HG02678 (cell line): ENCODE measurements at regions not wholly inside any gene's neighbourhood (a gene's known extent, or its start where the extent isn't known, plus 50 kb on each side); places are given as distances from the start of the nearest gene placed in this dataset.

Source experiments
- ATAC-seq: cut with Tn5 transposase; IDR thresholded peaks from one replicate; pipeline ENCODE4 v1.9.1; 2021; ENCODE audit warnings: mild to moderate bottlenecking, moderate library complexity; ENCODE audit not compliant: unreplicated experiment

DNA sequence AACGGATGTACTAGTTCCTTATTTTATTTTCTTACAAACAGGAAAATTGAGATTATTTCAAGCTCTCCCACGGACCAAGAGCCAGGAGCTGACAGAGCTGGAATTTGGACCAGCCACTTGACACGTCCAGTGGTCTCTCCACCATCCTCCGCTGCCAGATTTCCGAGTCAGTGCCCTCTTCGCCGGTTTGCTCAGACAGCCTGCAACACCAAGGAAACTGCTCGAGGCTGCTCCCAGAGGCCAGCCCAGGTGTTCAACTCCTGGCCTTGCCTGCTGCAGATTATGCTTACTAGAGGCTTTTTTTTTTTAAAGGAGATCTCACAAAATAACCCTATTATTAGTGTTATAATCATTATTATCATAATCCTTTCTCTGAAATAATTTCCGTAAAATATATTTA, 779.8 kb downstream of the RNF144A start:
- no peak for ATAC-seq

DNA sequence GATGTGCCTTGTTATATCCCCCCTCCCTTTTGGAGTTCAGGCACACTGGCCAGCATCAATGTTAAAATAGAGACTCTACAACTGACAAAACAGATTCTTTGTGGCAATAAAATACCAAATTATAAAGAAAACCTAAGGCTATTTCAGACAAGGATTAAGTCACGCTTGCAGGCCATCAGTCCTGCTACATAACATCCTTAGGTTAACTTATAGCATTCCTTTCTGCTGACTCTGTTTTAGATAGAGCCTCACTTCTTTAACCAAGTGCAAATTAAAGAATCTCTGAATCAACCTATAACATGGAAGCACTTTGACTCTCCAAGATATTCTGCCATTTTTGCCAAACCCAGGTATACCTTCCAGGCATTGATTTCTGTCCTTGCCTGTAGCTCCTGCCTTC, 784.6 kb downstream of the RNF144A start:
- ATAC-seq: no peak

DNA sequence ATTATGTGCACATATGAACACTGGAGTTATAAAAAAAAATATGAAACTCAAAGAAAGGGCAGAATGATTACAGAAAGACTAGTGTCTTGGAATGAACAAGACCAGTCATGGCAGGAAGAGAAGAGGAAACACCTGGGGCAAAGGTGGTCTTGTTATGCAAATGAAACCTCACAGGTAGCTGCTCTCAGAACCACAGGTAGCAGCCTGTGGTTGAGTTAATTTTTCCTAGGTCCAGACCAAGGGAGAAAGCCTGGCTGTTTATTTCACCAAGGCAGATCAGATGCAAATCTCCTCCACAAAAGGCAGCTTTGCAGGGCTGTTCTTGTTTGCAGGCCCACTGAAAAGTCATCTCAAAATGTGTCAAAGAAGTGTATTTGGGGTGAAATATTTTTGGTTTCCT, 785.8 kb downstream of the RNF144A start:
- peak; percentile 44 for ATAC-seq

DNA sequence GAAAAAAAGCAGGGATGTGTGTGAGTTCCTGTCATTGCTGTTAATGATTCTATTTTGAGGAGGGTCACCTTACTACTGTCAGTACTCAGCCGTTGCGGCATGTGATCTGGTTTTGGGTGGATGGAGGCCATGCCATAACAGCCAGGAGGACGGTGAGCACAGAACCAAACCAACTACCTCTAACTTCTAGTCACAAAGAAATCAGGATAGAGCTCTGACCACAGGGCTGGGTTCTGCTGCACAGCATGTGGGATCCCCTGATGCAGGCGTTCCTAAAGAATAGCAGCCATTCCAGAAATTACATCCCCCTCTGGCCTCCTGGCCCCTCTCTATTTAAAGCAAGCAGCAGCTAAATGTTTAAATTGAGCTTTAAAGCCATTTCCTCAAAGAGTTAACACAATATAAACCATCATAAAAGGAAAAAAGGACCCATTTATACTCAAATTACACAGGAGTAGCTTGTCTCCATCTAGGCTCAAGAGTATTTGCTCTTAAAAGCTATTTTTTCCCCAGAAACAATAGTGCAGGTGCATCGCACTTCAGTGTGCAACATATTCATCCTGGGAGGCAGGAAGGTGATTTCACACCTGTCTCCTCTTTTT, 786.4 kb downstream of the RNF144A start:
- ATAC-seq: no peak

DNA sequence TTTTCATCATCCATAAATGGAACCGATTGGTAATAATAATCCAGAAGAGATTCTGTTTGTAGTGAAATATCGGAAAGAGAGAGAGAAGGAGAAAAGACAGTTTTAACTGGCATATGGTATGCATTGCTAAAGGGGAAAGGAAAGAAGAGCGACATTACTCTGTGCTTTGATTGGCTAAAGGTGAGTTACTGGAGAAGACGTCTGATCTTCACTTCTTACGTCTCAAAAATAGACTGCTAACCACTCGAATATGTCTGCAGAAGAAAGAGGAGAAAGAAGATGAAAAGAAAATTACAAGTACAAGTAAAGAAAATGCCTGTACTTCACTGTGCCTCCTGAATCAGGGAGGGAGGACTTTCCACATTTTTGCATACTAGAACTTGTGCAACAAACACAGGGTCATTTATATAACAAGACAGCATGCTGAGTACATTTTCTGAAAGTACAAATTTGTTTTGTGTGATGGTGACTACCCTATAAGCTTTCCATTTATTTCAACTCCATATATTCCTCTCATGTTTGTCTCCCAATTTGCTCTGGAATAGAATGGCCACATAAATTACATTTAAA, 787.2 kb downstream of the RNF144A start:
- ATAC-seq: no peak

DNA sequence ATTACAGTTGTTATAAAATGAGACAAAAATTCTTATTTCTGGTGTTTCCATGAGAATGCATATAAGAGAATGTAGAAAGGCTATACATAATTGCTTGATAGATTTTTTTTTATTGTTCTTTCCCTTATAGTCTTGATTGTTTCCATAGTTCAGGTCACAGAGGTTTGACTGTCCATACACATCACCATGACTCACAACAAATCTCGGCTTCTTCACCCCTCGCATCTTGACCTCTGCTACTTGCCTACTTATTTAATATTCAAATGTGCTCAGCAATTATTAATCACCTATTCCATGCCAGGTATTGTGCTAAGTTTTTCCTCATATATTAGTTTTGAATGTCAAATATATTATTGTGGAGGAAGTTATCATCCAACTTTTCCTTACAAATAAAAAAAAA, 789.6 kb downstream of the RNF144A start:
- ATAC-seq: no peak

DNA sequence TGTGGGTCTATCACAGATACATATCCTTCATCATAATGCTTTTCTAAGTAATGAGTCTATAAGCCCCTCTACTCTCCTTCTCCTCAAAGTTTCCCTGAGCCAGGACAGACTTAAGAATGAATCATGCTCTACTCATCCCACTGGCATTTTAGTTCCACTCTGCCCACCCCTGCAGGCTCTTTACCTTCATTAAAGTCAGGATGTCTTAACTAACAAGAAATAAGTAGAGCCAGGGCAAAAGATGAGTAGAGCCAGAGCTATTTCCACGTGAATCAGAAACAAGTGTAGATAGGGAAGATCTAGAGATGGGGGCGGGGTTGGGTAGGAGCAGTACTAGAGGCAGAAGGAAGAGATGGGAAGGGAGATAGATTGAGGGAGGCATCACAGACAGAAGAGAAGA, 790.5 kb downstream of the RNF144A start:
- no peak for ATAC-seq

DNA sequence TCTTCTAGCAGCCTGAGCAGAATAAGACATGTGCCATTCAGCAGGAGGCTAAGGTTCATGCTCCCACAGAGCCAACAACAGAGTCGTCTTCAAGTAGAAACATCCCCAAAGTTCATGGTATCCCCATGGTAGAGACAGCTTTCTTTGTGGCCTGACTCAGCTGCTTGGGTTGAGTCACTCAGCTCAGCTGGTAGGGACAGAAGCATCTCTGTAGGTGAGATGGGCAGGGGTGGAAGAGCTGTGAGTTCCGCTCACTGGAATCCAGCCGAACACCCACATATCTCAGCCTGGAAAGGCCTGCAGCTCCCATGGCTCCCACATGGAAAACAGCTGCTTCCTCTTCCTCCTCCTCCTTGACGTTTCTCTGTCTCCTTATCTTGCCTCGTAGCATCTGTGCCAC, 792.7 kb downstream of the RNF144A start:
- ATAC-seq: no peak

DNA sequence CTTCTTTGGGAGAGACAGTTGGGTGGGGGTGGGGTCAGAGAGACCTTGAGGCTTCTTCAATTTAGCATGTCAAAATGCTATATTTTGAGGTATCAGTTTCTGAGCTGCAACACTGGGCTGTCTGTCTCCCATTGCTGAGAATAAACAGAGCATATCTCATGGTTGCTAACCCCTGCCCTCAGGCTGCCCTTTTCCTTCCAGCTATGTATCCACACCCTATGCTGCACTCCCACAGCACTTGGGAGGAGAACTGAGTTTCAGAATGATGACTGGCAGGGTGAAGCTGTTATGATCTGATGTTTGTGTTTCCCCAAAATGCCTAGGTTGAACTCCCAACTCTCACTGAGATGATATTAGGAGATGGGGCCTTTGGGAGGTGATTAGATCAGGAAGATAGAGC, 794.0 kb downstream of the RNF144A start:
- ATAC-seq: no peak

DNA sequence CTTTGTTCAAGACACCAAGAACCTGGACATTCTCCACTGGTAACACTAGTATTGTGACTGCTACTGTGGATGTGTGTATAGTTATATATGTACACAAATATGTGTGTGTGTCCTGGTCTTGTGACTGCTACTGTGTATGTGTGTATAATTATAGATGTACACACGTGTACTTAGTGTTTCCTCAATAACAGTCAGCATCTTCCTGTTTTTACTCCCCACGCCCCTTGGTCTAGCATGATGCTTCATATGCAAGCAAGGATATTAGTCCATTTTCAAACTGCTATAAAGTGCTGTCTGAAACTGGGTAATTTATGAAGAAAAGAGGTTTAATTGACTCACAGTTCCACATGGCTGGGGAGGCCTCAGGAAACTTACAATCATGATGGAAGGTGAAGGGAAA, 802.7 kb downstream of the RNF144A start:
- ATAC-seq: no peak

DNA sequence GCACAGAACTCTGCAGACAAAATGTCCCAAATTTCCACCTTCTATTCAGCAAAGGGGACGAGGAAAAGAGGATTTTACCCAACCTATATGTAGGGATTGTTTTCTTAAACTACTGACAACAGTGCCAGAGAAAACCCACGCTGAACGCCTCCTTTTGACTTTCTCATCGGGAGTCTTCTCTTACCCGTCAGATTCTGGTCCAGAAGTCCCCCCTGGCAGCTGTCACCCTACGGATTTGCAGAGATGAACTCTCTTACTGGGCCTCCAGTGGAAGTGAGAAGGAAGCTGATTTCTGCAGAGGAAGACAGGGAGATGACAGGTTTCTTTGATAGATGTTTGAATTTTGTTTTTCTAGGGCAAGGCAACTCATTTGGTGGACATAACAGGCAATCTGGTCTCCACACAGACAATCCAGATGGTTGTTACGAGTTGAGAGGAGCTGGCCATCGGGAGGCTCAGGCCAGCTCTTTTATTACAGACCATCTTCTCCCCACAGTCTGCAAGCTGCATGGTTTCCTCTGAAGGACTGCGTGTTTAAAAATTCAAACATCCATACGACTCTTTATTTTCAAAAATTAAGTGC, 804.3 kb downstream of the RNF144A start:
- no peak for ATAC-seq

DNA sequence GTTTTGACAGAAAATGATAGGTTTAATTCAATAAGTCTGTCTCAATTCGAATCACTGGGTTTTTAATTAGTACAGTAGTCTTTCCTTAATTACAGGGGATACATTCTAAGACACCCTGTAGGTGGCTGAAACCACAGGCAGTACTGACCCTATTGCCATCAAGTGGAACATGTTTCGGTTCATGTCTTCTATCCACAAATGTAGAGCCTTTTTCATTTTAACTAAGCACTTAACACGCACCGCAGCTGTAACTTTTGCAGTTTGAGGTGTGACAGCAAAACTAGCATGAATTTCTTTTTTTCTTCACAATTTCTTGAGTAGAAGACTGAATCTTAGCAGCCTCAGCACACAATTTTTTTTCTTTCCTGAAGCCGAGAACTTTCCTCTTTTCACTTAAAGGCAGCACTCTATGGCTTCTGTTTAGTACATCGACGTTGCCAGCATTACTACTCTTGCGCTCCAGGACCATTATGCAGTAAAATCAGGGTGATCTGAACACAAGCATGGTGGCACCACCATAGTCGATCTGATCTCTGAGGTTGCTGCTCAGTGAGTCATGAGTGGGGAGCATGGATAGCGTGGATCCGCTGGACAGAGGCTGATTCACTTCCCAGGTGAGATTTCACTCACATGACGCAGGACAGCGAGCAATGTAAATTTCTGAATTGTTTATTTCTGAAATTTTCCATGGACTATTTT, 805.1 kb downstream of the RNF144A start:
- no peak for ATAC-seq

DNA sequence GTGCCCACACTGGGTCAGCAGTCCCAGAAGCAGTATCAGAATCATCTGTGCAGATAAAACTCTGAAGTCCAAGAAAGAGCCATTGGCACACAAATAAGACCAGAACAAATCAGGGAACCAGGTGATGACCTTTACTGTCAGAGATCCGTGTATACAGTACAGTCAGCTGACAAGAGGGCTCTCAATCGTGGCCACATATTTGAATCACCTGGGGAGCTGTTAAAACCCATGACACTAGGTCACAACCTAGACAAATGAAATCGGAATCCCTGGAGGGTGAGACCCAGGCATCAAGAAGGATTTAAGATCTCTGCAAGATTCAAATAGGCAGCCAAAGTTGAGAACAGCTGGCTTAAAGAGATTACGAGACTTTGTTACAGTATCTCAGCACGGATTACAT, 807.1 kb downstream of the RNF144A start:
- no peak for ATAC-seq

DNA sequence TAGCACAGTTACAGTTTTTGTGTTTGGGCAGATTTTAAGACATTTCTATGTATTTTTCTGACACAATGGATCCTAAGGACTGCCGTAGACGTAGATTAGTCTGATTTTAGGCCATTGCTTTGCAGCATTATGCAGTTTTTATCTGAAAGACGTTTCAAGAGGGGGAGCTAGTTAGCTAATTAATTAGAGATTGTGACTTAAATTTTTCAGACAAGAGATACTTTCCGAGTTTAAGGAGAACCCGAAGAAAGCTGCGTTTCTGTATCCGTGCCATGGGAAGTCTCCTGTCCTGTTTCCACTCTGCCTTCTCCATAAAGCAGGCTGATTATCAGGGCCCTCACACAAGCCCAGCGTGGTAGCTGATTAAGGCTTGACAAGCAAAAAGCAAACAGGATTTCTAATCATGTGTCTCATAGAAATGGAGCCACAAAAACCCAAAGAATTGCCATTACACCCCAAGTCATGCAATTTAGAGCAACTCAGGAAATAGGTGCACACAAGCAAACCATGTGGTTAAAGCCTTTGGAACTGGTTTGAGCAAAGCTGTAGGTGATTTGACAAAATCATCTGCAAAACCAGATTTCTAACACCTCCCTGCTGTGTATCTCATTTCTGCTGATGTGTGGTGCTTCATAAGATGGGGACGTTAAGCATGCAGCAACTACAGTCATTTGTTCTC, 808.1 kb downstream of the RNF144A start:
- ATAC-seq: no peak

DNA sequence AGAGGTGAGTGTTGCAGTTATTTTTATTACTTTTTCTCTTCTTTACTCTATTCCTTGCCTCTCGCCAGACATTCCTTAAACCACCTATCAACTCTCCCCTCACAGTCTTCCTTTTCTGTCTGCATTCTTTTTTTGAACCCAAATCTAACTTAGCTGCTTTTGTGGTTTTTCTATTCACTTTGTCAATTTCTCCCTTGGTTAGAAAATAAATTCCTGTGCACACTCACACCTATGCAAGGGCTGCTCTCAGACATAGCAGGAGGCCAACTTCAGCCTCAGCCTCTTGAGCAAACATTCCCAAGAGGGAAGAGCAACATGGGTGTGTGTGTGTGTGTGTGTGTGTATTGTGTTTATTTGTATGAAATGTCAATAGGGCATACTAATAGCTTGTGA, 808.6 kb downstream of the RNF144A start:
- no peak for ATAC-seq

DNA sequence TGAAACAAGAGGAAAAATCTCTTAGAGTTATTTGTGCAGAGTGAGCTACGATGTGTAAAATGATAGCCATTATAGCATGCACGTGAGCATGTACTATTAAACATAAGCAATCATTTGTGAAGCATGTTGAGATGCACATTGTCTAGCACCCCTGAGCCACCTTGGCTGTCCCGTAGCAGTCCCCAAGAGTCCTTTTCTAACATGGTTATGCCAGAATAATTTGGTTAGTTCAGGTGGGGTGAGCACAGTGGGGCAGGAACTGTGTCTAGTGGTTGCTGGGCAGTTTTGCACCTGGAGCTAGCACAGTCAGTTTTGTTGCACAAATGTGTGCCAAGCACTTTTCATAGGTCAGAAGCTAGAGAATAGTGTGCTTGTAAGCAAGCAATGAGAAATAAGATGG, 809.8 kb downstream of the RNF144A start:
- ATAC-seq: no peak

DNA sequence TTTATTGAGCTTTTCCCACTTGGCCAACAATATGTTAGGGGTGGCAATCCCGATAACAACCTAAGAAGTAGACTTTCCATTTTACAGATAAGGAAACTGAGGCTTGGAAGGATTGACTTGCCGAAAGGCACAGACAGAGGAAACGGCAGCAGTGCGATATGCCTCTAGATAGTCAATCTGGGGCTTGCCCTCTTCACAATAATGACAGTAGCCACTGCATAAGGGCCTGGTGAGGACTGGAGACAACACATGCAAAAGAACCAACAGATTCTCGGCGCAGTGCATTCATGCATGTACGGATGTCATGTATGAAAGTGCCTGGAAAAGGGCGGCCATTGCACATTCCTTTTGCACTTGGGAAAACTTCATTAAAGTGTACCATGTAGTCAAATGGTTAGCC, 811.2 kb downstream of the RNF144A start:
- no peak for ATAC-seq

DNA sequence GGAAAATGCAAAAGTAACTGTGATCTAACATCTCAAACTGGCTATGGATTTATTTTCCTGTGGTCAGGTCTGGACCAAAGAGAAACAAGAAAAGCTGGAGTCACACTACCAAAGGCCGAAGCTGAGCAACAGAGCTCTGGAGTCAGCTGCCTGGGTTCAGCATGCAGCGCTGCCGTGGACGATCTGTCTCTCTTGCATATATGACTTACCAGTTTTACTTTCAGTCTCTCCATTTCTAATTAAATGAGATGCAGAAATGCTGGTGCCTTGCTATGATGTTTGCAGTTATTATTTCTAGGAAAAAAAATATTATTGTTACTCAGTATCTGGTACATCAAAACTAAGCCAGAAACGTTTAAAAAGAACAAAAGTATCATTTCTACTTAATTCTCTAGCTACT, 813.2 kb downstream of the RNF144A start:
- no peak for ATAC-seq

DNA sequence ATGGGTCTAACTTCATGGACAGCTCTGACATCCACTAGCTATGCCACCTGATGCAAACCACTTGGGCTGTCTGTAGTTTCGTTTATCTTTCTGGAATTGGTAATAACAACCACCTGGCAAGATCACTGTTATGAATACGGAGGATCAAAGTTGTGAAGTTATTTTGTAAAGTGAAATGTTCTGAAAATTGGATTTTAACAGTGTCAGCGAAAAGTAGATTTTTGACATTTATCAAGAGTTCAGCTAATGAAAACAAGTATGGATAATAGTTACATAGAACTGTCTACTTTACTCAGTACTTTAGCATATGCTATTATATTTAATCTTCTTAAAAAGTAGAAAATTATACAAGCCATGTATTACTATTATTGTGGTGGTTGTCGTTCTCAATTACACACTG, 813.8 kb downstream of the RNF144A start:
- no peak for ATAC-seq

DNA sequence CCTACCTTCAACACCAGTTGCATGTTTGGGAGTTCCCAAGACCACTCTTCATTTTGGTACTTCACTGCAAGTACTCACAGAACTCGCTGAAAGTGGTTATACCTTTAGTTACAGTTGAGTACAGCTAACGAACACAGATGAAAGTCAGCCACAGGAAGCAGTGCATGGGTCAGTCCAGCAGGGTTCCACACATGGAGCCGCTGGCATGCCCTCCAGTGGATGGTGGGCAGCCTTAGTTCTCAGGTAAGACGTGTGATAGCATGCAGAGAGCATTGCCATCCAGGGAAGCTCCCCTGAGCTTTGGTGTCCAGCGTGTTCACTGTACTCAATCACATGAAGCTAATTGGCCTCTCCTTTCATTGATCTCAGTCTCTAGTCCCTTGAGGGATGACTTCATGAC, 815.3 kb downstream of the RNF144A start:
- ATAC-seq: no peak

DNA sequence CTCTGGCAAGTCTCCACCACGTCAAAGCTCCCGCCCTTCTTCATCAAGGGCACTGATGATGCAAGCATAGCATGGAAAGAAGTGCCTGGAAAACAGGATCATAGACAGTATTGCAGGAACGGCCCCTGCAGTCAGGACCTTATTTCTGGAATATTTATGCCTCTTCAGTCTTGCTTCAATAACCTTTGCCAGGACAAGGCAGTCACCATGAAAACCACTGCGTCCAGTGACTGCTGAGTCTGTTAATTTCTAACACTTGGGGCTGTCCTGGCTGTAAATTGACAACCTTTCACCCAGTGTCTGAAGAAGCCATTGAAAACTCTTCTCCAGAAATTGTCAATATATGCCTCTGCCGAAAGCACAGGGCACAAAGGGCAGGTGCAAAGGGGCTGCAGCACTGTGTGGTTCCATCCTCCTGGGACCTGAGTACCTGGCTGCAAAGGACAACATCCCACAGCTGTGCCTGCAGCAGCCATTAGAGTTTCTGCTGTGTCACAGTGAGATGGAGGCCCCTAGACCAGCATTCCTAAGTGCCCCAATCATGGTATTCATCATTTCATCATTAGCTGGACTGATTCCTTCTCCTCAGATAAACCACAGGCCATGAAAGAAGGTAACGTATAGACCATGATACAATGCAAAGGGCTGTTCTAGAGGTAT, 819.6 kb downstream of the RNF144A start:
- ATAC-seq: no peak
